ENCODE measurements at regions not wholly inside any gene's neighbourhood (a gene's known extent, or its start where the extent isn't known, plus 50 kb on each side); places are given as distances from the start of the nearest gene placed in this dataset.

GRCh38 chr5:53355931-53356330, 124.5 kb upstream of the FST start:
- TF ChIP-seq ZFX (IDR thresholded peaks at IDR 0.05) (no peak), CTCF (conservative IDR thresholded peaks at IDR 0.05) (no peak)
- H3K27ac ChIP-seq, result no peak overlapping the region

- TF ChIP-seq ZFX (IDR thresholded peaks at IDR 0.05), result no peak
- no peak overlapping the region for H3K27ac ChIP-seq
Measured at GRCh38 chr5:53357439-53357838, 123.0 kb upstream of the FST start.

GRCh38 chr5:53358794-53359193, 121.6 kb upstream of the FST start:
- TF ChIP-seq CTCF (conservative IDR thresholded peaks at IDR 0.05) (no peak), ZFX (IDR thresholded peaks at IDR 0.05) (no peak)
- H3K27ac ChIP-seq, result no peak overlapping the region

- H3K27ac ChIP-seq, result no peak overlapping the region
- no peak for TF ChIP-seq ZFX (IDR thresholded peaks at IDR 0.05)
Measured at GRCh38 chr5:53359916-53360517, 120.4 kb upstream of the FST start.

GRCh38 chr5:53360811-53361210, 119.6 kb upstream of the FST start:
- no peak for TF ChIP-seq CTCF (conservative IDR thresholded peaks at IDR 0.05)
- no peak for TF ChIP-seq ZFX (IDR thresholded peaks at IDR 0.05)
- H3K27ac ChIP-seq, result no peak overlapping the region

- TF ChIP-seq CTCF (conservative IDR thresholded peaks at IDR 0.05), result no peak
- TF ChIP-seq ZFX (IDR thresholded peaks at IDR 0.05), result no peak
- no peak overlapping the region for H3K27ac ChIP-seq
Measured at GRCh38 chr5:53361708-53362107, 118.7 kb upstream of the FST start.

- no peak for TF ChIP-seq CTCF (conservative IDR thresholded peaks at IDR 0.05)
- TF ChIP-seq ZFX (IDR thresholded peaks at IDR 0.05), result no peak
- H3K27ac ChIP-seq, result no peak overlapping the region
Measured at GRCh38 chr5:53362521-53362941, 117.9 kb upstream of the FST start.

- H3K27ac ChIP-seq, result no peak overlapping the region
- TF ChIP-seq CTCF (conservative IDR thresholded peaks at IDR 0.05) (no peak), ZFX (IDR thresholded peaks at IDR 0.05) (no peak)
Measured at GRCh38 chr5:53364061-53364460, 116.4 kb upstream of the FST start.

Measured in C4-2B (cell line).